ENCODE measurements at regions not wholly inside any gene's neighbourhood (a gene's known extent, or its start where the extent isn't known, plus 50 kb on each side); places are given as distances from the start of the nearest gene placed in this dataset.

DNA sequence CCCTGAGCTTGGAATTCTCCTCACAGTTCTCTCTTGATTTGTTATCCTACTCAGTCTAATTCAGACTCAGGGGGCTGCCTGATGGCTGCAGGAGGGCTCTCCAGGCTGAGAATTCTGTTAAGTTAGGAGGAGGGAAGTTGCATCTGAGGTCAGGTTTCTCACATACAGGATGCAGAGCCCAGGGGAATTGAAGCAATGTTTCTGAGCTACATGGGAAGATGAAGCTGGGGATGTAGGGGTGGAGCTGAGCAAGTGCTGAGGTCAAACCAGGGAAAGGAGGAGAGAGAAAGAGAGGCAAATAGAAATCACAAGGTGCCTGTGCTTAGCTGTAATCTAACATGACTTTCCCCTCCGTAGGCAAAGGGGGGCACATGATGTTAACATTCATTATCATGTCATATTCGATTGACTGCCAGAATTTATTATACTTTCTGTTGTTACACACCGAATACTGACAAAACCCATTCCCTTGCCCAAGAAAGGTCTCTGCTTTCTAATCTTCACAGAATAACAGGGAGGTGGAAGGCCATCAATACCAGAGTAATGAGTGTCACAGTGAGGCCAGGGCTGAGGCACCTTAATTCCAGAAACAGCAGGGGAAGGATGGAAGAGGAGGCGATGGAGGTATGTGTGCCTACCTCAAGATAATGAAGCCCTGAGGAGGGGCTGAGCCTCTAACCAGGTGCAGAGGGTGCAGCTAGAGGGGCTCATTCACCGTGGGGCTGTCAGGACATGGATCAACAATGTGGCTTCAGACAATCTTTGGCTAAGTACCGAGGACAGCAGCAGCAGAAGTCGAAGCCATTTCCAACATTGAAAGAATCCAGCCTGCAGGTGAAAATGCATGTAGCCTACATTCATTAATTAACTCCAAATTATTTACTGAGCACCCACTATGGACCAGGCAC is 205.4 kb upstream of the SNX19 start:
- no peak for DNase-seq (ENCODE audit: low read depth)

DNA sequence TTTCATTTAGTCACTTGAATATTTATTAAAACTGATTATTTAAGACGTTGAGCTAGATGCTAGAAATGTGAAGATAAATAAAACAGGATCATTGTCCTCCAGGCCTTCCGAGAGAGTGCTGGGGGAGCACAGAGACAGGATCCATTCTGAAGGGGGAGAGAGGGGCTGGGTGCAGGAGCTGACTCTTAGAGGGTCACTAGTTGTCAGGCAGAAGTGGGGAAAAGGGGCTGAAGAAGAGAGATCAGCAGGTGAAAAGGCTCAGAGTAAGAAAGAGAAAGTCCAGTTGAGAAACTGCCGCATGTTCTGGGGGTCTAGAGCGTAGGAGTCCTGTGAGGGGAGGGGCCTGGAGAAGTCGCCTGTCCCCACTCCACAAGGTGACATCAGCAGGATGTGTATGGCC is 206.2 kb upstream of the SNX19 start:
- no peak for DNase-seq (ENCODE audit: low read depth)

DNA sequence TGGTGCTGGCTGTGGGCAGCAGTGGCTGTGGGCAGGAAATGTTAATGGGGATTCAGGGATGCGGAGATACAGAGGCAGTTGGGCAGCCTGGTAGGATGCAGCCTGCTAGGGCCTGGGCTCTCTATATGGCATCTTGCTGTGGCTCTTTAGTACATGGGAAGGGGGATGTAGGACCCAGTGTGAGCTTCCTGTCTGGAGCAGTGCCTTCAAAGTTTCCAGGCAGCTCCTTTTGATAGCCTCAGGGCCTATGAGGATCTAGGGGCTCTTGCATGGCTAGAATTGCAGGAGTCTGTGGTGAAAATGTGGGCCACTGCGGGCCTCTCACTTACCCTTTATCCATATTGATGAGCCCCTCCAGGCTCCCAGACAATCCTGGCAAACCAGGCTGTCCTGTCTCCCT is 213.2 kb upstream of the SNX19 start:
- DNase-seq (ENCODE audit: low read depth): no peak

DNA sequence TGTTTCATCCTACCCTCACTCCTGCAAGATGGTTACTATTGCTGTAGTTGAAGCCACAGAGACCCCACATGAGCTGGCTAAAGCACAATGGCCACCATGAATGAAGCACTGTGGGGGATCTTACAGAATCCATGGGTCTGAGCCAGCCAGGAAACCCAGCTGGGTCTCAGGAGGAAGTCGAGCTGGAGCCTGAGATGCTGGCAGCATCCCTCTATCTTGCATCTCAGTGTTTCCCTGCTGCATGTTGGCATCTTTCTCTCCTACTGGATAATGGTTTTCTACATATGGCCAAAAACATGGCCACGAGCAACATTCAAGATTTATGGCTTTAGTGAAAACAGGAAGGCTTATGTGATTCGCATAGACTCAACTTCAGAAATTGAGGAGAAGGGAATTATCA is 219.3 kb upstream of the SNX19 start:
- DNase-seq (ENCODE audit: low read depth): no peak

DNA sequence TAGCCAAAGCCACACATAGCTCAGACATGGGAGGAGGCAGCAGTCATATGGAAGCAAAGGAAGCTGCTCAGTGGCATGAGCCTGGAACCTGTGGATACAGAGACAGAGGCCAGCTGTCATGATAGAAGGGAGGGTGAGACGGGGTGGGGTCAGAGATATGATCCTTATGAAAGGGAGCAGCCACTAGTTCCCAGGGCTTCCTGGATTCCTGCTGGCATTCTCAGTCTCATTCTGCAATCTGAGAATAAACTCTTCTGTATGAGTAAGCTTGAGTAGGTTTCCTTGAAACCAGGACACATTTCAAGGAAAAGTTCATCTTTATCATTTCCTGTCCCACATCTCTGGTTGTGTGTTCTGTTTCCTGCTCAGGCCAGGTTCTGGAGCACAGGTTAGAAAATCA is 220.2 kb upstream of the SNX19 start:
- DNase-seq (ENCODE audit: low read depth): peak; percentile 7

DNA sequence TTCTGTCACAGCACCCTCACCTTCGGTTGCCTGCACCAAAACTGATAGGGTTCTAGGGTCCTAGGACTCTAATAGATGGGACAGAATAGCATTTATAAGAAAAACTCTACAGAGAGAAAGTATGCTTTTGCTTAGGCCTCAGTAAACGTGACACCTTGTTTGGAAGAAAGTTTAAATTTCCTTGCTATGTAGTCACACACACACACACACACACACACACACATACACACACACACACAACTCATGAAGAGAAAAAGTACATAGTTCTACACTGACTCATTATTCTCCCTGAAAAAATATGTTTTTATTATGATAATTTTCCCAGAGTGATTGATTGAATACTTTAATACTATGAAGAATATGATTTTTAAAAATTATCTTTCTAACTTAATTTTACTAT is 220.8 kb upstream of the SNX19 start:
- DNase-seq (ENCODE audit: low read depth): peak; percentile 8

DNA sequence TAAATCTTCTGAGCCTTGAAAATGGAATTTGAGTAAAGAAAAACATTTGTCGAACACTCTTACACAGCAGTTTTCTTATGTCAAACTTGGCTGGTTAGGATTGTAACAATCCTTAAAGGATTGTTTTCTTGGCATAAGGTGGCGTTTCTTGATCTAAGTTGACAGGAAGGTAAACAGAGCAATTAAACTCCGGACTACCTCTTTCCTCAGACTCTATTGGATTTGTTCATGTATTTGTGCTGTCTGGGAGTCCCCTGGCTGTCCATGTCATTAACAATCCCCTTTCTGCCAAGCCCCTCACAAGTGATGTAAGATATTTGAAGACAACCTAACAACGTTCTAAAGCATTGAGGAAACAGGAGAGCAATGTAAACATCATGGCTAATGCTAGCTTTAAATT is 222.5 kb upstream of the SNX19 start:
- DNase-seq (ENCODE audit: low read depth): no peak

DNA sequence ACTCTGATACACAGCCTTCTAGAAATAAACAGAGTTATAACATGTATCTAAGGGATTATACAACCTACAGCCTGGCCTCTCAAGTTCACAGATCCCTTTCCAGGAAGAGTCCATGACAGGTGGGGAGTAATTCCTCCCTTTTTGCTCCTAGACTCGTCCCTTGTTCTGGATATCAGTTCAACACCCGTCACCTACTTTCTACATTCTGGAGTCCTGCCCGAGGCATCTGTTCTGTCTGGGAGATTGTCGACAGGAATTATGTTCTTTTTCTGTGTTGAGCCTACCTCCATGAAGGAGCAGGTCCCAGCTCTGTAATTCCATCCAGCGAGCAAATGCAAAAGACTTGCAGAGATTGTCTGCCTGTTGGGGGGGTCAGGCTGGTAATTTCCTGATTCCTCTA is 224.6 kb upstream of the NTM start:
- no peak for DNase-seq (ENCODE audit: low read depth)

DNA sequence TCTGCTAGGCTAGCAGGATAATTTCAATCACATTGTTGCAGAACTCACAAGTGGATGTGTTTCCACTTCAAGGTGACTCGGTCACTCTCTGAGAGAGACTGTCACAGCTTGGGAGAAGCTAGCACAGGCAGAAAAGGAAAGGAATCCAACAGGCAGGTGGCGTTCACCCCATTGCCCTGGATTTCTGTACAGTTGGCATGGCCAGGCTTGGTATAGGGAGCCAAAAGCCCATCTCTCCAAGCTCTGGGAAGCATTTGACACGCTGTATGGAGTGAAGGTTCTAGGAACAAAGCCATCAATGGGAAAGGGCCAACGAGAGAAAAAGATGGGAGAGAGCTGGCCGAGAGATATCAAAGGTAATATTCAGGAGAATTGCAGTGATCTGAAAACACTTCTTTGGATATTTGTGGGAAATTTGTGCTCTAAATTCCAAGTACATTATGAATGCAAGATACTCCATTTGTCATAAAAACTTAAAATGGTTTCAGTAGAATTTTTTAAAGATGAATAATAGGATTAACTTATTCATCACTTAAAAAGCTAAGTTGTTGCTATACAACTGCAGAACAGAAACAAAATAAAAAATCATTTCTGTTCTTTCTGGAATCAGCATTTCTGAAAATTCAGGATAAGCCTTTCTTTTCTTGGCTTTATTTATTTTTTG is 223.5 kb upstream of the NTM start:
- no peak for DNase-seq (ENCODE audit: low read depth)

DNA sequence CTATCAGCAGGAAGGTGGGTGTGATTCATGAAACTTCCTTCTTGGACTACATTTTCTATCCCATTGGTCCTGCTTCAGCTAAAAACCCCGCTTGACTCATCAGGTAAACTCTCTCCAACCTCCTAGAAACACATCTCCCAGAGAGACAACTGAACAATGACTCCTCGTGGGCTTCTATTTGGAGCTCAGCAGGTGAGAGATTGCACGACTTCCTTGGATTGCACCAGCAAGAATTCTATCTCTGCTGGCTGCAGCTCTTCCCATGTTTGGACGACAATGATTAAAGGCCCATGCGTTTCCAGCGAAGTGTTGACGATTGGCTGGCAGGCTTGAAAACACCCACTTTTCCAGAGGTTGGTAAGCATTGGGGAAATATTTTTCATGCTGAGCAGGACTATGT is 216.1 kb upstream of the NTM start:
- DNase-seq (ENCODE audit: low read depth): no peak

DNA sequence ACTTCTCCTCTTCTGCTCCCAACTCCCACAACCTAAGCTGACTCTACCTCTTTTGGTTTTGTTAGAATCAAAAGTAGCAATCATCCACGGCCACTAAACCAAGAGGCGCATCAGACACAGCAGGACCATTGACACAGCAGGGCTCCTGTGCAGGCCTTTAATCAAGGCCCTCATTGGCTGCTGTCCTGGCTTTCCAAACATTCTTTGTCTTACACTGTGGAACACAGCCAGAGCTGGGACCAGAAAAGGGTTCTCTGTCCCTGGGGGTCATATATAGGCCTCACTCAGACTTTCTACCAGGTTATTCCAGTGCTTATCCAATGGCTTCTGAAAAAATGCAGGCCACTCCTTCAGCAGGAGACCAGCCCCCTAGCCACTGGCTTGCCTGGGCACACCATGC is 212.7 kb upstream of the NTM start:
- no peak for DNase-seq (ENCODE audit: low read depth)

DNA sequence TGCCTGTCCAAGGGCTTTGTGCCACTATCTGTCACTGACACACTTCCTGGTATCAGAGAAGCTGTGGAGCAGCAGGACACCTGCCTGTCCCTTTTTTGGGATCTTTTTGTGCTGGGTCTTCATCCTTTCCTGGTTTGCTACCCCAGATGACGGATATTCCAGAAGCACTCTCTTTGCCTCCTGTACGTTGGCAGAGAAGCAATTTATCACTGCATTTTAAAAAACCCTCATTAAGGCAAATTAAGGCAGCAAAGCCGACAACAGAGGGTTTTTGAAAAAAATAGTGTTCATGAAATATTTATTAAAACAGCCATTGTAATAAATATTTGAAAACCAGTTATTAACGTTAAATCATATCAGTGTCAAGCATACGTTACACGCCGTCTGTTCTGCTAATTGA is 209.6 kb upstream of the NTM start:
- DNase-seq (ENCODE audit: low read depth): no peak

DNA sequence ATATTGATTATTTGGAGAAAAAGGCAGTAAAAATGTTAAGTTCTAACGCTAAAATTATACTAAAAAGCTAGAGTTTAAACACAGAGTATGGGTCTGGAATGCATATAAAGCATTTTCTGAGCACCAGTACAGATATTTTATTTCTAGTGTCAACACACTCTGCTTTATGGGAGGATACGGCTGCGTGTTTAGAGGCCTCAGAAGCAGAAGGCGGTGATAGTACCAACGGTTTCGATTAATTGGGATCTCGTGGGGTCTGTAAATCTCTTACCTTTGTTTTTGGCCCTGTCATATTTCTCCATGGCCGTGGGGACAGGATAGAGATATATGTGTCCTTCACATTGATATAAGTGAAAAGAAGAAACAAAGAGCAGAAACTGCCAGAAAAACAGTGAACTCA is 206.8 kb upstream of the NTM start:
- no peak for DNase-seq (ENCODE audit: low read depth)

DNA sequence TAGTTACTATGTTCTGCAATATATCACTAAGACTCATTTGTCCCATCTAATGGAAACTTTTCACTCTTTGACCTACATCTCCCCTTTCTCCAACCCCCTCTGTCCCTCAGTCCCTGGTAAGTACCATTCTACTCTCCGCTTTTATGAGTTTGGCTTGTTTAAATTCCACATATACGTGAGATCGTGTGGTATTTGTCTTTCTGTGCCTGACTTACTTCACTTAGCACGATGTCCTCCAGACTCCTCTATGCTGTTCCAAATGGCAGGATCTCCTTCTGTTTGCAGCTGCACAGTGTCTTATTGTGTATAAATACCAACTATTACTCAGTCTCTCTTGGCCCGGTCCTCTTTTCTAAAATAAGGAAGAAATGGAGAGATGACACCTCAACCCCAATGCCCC is 205.4 kb upstream of the NTM start:
- no peak for DNase-seq (ENCODE audit: low read depth)

DNA sequence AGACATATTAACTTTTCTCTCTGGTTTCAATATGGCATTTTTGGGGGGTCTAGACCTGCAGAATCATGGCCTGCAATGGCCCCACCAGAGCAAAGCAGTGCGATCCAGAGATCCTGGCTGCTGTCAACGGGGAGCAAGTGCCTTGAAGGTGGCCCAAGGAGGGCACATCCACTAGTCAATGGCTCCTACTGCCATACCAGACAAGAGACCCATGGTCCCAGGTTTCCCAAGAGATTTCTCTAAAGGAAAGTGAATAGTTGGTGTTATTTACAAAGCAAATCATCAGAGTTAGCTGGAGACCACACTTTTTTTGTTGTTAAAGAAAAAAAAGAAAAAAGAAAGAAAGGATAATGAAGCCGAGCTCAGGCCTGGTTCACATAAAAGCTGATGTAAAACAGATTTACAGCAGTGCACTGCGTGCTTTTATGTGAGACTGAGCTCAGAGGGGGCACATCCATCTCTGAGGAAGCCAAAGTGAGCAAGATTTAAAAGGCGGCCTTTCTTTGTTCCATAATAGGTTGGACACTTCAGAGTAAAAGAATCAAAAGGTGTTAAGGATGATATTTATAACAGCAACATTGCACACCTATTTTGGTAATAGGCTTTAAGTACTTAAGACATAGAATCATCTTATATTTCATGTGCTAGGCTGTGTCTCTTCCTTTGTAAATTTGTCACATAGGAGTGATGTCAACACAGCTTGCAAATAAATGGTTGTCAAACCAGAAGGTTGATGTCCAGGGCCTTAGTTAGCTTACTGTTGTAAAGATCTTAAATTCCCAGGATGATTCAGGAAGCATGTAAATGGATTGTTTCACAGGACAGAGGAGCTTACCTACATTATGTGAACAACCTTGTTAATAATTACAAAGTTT is 201.3 kb upstream of the NTM start:
- DNase-seq (ENCODE audit: low read depth): no peak

DNA sequence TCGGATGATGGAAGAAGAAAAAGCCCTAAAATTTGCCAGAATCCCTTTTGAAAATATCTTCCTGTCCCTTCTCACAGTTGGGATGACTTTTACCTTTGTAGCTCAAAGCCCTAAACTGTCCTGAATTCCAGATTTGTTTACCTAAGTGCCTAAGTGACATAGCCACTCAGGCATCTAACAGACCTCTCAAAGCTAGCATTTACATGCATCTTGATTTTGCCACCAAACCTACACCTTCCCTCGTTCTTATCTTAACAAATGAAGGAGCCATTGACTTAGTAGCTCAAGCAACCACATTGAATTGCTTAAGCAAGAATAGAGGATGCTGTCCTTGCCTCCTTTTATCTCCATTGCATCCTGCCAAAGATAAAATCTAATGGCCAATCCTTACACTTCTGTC is 198.4 kb upstream of the NTM start:
- no peak for DNase-seq (ENCODE audit: low read depth)

DNA sequence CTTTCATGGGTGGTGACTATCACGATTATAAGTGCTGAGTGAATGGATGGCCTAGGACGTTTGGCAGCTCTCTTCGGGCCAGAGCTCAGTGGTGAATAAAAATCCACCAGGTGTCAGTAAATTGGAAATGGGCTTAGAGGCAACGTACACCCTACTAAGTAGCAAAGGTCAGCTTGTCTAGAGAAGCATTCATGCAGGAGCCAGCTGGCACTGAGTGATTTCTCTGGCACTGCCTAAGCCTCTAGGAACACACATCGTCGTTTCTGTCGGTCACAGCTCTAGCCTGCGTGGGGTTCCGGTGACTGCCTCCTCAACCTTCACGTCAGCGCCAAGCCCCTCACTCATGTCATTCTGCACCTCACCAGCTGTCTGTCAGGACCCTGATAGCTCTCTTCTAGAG is 192.4 kb upstream of the NTM start:
- DNase-seq (ENCODE audit: low read depth): no peak

DNA sequence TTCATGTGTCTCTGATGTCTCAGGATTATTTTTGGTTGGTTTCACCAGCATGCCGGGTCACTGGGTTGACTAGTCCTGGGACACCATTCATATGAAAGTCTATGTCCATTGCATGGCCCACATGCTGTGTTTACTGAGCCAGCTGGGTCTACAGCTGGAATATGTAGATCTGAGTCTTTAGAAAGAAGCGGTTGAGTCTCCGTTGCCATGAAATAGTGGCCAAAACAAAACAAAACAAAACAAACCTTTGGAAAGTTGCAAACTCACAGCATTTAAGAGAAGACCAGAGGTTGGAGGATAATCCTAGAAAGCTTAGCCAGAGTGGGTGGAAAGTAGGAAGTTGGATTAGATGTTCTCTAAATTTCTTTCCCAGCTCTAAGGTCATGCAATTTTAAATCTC is 191.8 kb upstream of the NTM start:
- no peak for DNase-seq (ENCODE audit: low read depth)

DNA sequence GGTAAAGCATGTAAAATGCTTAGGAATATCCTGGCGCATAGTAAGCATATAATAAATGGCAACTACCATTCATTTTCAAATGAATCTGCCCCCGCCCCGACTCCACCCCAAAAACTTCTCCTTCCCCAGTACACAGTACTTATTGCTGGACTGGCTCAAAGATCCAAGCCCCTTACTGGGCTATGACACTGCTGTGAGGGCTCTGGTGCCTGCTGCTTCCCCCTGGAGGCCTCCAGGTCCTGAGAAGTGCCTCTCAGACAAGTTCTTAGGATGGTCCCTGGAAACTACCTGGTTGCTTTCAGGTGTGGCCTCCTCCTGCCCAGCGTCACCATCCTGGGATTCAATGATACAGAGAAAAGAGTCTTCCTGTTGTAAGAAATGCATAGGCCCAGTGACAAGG is 190.6 kb upstream of the NTM start:
- no peak for DNase-seq (ENCODE audit: low read depth)

DNA sequence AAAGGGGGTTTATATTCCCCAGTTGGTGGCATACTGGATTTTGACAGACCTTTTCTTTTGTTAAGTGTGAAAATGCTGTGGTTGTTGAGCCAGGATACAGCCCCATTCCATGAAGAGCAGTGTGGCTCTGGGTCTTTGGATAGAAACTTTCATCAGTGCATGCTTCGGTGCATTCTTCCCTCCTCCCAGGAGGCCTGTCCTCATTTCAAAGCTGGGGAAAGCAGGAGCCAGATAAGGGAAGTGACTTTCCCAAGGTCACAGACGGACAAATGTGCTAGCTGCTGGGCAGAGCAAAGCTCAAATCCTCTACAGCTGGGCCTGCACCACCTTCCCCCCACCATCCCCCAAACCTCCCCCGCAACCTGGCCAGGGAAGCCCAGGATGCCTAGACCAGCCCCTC is 184.5 kb upstream of the NTM start:
- DNase-seq (ENCODE audit: low read depth): no peak

DNA sequence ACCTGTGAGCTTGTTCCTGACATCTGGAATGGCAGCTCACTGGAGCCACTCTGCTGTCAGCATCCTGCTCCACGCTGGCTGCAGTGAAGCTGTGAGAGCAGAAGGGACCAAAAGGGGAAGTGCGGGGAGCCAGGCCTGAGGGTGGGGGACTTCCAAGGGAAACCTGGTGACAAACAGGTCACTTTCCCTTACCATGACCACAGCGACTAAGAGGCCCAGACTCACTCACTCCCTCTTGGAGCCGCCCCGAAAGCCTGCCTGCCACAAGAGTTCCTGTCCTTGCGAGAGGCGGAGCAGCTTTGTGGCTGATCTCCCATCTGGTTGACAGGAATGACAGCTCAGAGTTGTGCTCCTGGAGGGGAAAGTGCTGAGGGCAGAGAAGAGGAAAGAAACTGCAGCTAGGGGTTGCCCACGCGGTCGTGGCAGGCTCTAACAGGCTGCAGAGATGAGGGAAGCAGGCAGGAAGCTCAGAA is 183.8 kb upstream of the NTM start:
- no peak for DNase-seq (ENCODE audit: low read depth)

DNA sequence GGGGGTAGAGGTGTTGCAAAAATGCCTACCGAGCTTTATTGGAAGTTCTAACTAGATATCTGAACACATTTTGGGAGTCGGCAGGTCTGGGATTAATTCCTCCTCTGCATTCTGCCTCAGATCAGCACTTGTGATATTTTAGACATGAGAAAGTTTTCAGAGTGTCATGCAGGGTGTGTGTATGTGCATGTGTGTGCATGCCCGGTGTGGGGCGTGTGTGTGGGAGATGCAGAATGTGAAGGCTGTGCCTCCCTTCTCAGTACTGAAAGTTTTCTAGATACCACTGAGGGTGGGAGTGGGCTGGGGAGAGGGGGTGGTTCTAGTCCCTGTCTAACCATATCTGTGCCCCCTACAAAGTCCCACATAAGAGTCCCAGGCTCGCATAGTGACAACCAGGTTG is 180.0 kb upstream of the NTM start:
- DNase-seq (ENCODE audit: low read depth): no peak

DNA sequence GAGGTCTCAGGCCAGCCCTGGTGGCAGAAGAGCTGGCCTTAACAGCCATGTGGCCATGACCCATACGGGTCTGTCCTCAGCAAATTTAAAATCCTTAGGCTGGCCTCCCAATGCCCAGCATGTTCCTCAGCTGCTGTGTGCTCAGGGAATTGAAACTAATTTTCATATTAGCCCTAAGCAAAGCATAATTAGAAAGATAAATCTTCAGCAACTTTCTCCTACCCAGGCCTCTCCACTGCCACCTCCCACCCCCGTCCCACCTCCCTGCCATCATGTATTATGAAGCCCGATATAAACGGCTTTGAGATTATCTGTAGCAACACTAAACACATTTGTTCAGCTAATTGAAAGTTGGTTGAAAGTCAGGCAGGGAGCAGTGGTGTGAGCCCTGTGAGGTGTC is 178.8 kb upstream of the NTM start:
- no peak for DNase-seq (ENCODE audit: low read depth)

Measured in iris pigment epithelial cell (primary cell).